ENCODE measurements at regions not wholly inside any gene's neighbourhood (a gene's known extent, or its start where the extent isn't known, plus 50 kb on each side); places are given as distances from the start of the nearest gene placed in this dataset.

DNA sequence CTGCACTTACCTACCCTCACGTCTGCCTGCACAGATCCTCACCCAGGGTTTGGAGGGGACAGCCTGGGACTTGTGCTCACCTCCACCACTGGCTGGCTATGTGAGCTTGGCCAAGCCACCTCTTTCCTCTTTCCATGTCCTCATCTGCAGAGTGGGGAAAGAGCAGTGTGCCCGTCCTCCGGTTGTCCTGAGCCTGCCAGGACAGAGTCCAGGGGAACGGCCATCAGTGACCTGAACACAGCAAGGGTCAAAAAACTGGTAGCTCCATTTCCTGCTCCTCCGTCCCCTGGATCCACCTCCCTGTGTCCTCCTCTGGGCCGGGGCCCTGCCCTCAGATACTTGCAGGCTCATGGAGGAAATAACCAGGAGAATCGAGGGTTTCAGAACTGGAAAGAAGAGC lies 187.7 kb downstream of the OLFM1 start:
- H3K4me3 ChIP-seq (ENCODE audit: low read depth, low read length), result no peak overlapping the region
- TF ChIP-seq, protein P1, sequence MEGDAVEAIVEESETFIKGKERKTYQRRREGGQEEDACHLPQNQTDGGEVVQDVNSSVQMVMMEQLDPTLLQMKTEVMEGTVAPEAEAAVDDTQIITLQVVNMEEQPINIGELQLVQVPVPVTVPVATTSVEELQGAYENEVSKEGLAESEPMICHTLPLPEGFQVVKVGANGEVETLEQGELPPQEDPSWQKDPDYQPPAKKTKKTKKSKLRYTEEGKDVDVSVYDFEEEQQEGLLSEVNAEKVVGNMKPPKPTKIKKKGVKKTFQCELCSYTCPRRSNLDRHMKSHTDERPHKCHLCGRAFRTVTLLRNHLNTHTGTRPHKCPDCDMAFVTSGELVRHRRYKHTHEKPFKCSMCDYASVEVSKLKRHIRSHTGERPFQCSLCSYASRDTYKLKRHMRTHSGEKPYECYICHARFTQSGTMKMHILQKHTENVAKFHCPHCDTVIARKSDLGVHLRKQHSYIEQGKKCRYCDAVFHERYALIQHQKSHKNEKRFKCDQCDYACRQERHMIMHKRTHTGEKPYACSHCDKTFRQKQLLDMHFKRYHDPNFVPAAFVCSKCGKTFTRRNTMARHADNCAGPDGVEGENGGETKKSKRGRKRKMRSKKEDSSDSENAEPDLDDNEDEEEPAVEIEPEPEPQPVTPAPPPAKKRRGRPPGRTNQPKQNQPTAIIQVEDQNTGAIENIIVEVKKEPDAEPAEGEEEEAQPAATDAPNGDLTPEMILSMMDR (IDR thresholded peaks at IDR 0.05; ENCODE audit: low read depth, low read length), result no peak

DNA sequence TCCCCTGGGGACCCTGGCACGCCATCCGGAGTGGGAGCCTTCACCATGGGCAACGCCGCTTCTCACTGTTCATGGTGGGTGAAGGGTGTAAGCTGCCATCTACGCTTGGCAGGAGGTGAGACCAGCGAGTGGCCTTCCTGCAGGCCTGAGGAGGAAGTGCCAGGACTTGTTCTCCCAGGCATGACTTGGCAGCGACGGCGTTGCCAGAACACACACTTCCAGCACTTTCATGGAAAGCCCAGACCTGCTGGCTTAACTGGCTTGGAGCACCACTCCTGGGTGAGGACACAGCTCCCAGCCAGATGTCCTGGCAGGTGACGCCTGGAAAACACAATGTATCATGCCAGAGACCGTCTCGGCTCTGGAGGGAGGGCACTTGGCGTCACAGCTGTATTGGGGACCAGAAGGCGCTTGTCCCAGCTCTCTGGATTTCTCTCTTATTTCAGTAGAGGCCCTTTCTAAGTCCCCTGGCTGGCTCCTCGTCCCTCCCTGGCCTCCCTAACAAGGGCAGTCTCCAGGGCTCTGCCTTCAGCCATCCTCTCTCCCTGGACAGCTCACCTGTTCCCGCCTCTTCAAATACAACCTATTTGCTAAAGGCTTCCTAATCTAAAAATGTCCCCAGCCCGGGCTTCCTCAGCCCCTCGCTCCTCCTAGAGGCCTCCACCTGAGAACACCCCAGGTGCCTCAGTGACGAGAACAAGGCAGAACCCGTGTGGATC lies 188.3 kb downstream of the OLFM1 start:
- H3K4me3 ChIP-seq (ENCODE audit: low read depth, low read length), result no peak overlapping the region
- TF ChIP-seq, protein P1 (IDR thresholded peaks at IDR 0.05; ENCODE audit: low read depth, low read length), result no peak

DNA sequence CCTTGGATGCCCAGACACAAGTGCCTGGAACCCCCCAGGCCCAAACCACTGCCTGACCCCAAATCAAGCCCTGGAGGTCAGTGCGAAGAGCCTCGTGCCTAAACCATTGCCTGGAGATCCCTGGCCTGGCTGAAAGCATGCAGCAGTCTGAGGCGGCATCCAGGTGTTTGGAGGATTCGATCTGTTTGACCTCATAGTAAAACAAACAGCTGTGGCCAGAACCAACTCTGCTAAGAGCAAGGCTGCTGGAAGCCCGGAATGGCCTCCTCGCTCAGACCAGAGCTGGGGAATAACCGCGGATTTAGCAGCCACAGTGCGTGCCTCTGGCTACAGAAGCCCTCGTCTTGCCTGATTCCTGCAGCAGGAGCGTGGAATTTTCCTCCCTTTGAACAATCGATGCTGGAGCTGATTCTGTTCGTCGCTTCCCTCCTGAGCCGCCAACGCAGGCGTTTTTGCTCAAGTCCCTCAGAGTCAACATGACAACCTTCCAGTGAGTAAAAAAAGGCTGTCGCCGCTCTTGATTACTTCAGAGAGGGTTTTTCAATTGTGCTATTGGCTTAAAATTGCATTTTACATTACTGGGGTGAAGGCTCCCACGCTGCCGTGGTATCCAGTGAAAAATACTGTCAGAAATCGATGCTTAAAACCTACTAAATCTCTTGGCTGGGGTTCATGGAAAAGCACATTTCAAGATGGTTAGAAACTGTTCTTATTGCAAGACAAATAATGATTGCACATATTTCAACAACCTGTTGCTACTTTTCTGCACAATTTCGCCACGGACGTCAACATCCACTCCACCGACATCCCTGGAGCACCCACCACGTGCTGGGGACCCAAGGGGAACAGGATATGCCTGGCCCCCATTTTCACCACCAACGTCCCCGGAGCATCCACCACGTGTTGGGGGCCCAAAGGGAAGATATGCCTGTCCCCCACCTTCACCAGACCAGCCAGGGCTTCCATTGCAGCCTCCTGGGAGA lies 190.0 kb downstream of the OLFM1 start:
- TF ChIP-seq, protein P1 (IDR thresholded peaks at IDR 0.05; ENCODE audit: low read depth, low read length), result no peak
- no peak overlapping the region for H3K4me3 ChIP-seq (ENCODE audit: low read depth, low read length)

DNA sequence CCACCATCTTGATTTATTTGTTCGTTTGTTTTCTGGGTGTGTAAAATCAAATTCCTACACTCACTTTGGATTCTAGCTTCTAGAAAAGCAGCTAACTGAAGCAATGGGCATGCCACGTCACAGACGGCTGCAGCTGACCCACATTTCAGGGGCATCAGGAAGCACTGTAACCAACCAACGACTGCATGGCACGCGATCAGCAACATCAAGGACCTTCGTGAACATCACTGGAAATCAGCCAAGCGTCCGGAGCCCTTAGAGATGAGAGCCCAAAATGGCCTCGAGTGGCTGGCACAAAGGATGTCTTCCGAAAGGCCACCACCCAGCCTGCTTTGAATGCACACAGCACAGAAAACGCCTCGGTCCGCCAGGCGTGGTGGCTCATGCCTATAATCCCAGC lies 191.1 kb downstream of the OLFM1 start:
- TF ChIP-seq, protein P1 (IDR thresholded peaks at IDR 0.05; ENCODE audit: low read depth, low read length), result no peak
- H3K4me3 ChIP-seq (ENCODE audit: low read depth, low read length), result no peak overlapping the region

DNA sequence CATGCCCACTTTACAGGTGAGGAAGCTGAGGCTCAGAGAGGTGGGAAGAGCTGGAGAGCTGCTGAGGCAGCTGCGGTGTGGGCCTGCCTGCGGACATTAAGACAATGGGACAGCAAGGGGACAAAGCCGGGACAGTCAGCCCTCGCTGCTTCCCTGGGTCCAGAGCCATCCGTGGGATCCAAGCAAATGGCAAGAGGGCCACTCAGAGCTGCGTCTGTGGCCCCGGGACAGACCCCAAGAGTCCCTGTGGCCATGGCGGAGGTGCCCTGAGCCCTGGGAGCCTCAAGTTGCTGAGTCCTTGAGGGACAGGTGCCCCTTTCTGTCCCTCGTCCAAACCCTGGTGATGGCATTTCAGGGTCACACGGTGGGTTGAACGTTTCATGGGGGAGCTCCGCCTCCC lies 191.9 kb downstream of the OLFM1 start:
- H3K4me3 ChIP-seq (ENCODE audit: low read depth, low read length), result no peak overlapping the region
- TF ChIP-seq, protein P1 (IDR thresholded peaks at IDR 0.05; ENCODE audit: low read depth, low read length), result no peak

DNA sequence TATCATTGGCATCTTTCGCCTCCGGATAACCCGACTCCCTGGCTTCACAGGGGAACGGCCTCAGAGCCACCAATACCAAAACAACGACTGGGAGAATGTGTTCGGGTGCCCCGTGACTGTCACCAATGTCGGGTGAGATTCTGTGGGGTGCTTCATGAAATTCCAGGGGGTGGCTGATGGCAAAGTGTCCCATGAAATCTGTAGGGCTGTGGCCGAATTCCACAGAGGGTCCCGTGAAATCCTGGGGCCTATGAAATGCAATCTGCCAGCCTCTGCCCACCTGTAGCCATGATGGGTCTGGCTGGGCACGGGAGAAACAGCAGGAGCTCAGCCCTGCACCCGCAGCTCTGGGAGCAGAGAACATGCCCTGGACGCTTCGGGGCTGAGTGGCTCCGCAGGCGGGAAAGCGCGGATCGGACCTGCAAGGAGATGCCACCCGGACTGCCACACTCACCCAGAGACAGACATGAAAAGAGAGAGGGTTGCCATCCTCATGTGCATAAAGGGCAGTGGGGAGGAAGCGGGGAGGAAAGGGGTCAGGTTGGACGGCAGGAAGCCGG lies 192.4 kb downstream of the OLFM1 start:
- H3K4me3 ChIP-seq (ENCODE audit: low read depth, low read length), result no peak overlapping the region
- TF ChIP-seq, protein P1 (IDR thresholded peaks at IDR 0.05; ENCODE audit: low read depth, low read length), result no peak
